GM19238 (cell line): ENCODE measurements at regions not wholly inside any gene's neighbourhood (a gene's known extent, or its start where the extent isn't known, plus 50 kb on each side); places are given as distances from the start of the nearest gene placed in this dataset.

ENCODE experiments used
- DNase-seq: peaks from one replicate; pipeline ENCODE4 v3.0.0; 2011; ENCODE audit warnings: low spot score; ENCODE audit not compliant: insufficient read length

DNA sequence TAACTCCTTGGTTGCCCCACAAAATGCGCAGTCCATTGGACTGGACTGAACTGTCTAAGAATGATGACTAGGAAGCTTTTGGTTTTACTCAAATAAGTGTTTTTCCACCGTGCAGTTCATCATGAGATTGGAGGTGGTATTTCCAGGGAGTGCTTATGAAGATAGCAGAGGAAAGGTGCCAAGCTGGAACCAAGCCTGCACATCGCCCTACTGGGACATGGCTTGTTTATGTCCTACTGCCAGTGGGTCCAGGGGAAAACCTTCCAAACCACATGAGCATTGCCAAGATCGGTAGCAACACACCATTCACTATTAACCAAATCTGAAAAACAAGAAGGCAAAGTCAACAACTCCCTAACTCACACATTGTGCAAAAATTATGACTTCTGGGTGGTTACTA is 54.7 kb upstream of the DSCAM start:
- DNase-seq, result no peak

DNA sequence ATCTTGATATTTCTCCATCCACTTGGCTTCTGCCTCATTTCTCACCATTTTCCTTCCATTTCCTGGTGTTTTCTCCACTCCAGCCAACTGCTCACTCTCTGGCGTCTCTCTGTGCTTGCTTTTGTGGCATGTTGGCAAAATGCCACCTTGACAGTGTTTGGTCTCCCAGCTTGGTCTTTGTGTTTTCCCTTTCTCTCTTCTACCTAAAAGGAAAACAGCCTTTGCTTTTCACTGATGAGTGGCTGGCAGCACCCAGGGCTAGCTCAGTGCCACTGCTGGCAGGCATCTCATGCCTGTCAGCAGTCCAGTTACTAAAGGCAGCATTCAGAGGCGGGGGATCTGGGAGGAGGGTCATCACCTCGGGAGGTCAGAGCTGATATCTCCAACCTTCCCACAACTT is 55.3 kb upstream of the DSCAM start:
- no peak for DNase-seq

DNA sequence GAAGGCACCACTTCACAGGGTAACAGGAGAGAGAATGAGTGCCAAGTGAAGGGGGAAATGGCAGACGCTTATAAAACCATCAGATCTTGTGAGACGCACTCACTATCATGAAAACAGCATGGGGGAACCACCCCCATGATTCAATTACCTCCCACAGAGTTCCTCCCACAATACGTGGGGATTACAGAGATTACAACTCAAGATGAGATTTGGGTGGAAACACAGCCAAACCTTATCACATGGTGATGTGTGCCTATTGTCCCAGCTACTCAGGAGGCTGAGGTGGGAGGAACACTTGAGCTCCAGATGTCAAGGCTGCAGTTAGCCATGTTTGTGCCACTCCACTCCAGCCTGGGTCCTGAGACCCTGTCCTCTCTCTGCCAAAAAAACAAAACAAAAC is 56.0 kb upstream of the DSCAM start:
- DNase-seq, result no peak

DNA sequence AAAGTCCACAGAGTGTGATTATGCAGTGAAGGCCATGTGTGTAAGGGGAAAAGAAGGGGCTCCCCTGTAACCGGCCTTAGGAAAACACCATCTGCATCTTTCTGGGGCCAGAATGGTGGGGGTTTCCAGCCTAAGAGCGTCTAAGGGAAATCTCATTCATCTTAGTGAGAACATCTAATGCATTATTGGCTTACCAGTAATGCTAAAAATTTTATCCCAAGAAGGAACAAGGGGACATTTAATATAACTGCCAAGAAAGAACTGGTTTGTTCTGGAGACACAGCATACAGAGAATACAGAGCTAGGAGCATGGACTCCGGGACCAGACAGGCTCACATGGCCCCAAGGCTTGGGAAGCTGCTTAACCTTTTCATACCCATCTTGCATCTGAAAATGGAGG is 58.3 kb upstream of the DSCAM start:
- DNase-seq, result no peak

DNA sequence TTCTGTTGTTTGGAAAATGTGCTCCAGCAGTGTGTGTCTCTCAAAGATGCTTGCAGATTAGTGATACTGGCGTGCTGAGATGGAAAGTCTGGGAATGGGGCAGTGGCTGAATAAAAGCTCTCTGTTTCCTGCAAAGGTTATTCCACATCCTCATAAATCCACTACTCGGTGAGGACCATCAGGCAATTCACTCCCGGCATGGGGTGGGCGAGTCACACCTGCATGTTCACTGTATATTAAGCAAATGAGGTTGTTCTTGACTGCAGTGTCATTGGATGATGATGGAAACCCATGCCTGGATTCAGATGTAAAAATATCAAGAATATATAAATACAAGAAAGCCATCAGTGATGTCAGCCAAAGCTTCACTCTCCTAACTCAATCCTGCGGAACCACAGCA is 65.4 kb upstream of the DSCAM start:
- DNase-seq, result no peak

DNA sequence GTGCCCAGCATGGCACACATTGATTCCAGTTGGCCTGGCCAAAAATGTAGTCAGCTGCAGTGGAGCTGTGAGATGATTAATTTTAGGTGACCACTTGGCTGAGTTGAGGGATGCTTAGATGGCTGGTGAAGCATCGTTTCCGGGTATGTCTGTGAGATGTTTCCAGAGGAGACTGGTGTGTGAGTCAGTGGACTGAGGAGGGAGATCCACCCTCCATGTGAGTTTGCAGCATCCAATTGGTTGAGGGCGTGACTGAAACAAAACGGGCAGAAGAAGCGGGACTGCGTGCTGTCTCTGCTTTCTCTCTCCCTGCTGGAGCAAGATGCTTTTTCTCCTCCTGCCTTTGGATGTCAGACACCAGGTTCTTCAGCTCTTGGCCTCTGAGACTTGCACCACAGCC is 68.2 kb upstream of the DSCAM start:
- no peak for DNase-seq

DNA sequence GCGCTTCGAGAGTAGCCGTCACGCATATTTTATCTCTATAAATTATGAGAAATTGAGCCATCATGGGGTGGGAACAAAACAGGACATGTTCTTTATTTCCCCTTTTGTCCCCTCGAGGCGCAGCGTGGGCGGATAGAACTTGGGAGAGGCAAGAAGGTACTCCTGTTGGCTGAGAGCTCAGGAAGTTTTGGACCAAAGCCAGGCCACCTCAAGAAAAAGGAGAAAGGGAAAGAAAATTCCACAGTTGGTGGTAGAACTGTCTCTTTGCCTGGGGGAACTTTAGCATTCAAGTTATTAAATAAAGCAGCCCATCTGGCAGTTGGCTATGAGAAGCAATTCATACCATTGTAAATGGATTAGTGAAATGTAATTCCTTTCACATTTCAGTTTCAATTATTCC is 76.4 kb upstream of the DSCAM start:
- no peak for DNase-seq

DNA sequence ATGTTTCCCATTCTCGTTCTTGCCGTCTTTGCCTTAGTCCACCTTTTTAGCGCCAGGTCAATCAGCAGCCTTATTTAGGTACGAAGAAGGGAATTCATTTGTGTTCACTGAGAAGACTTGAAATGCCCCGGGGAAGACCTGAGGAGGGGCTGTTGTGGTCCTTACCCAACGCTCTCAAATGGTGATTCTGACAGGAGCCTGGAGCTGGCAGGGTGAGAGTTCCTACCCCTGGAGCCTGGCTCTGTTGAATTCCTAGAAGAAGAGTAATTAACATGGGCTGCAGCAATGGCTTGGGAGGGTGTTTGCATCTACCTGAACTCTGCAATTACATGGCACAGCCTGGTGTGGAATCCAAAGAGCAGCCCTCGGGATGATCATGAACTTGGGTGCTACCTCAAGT is 76.9 kb upstream of the DSCAM start:
- DNase-seq, result no peak

DNA sequence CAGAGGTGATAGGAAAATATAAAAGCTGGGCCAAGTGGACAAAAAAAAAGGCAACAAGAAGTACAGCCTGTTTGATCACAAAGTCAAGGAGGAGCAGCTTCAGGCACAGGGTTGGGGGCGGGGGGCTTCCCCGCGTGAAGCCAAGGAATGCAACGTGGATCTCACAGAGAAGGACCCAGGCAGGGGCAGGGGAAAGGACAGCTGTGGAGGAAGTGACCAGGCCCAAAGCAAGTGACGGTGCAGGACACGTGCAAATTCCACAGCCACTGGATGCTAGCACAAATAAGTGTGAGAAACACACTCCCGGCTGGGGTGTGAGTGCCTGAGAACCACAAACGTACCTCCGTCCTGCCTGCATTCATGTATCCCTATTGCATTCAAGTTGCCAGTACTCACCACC is 77.7 kb upstream of the DSCAM start:
- DNase-seq, result no peak

DNA sequence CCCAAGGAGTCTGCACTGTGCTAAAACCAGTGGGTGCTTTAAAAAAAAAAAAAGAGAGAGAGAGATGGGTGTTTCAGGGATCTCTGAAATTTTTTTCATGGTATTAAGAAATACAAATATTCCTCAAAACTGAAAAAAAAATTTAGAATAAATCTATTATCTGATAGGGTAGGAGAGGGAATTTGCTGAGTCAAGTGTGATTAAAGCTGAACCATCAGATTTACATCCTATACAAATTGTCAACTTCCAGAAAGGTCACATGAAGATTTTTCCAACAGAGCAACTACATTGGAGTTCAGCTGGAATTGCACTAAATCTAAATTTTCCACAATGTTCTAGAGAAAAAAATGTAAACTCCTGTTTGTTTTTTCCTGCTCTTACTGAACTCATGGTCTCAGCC is 79.3 kb upstream of the DSCAM start:
- DNase-seq, result no peak

DNA sequence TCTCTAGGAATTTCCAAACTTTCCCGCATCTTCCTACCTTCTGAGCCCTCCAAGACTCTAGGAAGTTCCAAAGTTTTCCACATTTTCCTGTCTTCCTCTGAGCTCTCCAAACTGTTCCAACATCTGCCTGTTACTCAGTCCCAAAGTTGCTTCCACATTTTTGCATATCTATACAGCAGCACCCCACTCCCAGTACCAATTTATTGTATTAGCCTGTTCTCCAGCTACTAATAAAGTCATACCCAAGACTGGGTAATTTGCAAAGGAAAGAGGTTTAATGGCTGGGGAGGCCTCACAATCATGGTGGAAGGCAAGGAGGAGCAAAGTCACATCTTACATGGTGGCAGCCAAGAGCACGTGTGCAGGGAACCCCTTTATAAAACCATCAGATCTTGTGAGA is 82.9 kb upstream of the DSCAM start:
- no peak for DNase-seq

DNA sequence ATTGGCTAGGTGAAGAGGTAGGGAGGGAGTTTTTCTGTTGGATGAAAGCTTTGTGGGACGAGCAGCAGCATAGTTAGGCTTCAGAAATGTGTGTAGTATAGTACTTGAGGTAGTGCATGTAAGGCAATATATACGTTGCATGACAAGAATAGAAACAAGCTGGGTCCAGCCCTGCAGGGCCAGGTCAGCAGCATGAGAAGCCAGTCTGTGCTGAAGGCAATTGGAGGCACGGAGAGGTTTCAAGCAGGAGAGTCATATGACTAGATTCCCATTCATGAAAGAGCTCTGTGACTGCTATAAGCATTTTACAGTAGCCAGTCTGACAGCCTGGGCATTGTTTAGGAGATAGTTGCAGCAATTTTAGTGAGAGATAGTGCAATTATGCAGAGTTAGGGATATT is 84.2 kb upstream of the DSCAM start:
- DNase-seq, result no peak

DNA sequence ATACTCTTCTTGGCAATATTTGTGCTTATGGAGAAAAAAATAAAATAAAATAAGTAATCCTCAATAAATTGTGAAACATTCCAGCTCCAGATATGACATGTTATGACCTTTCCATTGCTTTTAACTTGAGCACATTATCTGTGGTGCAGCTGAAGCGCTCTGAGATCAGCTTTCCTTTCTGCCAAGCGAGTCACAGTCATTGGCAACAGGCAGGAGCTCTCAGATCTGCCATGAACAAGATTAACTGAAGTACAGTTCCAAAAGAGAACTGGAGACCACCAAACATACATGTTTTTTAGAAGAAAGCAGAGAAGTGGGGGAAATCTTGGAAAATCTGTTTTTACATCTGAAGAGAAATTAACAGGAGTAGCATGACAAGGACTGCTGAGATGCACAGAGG is 89.2 kb upstream of the DSCAM start:
- no peak for DNase-seq

DNA sequence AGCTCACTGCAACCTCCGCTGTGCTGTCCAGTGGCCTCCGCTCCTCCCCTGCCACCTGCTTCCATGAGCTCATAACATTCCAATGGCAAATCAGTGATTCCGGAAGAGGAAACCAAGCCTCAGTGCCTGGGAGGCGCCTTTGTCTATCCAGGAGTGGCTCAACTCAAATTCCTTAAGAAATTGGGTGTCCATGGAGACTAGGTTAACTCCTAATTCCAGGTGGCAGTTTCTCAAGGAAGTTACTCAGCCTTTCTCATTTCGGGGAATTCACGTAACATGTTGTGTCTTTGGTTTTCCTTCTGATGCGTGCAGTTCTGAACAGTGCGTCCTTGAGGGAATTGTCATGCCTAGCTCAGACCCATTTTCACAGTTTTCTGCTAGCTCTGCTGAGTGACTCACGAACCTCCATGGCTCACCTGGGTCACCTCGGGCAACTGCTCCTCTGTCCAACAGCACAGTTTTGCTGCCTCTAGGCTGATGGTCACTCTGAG is 89.9 kb upstream of the DSCAM start:
- no peak for DNase-seq

DNA sequence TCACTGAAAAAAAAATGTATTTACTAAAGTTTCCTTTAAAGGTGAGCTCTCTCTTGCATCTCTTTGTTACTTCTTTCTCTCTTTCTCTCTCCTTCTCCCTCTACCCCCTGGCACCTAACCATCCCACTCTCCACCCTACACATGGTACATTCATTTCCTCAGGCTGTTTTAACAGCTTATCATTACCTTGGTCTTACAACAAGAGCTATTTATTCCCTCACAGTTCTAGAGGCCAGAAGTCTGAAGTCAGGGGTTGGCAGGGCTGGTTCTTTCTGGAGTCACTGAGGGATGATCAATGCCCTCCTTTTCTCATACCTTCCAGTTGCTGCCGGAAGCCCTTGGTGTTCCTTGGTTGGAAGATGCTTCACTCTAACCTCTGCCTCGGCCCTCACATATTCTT is 91.1 kb upstream of the DSCAM start:
- no peak for DNase-seq

DNA sequence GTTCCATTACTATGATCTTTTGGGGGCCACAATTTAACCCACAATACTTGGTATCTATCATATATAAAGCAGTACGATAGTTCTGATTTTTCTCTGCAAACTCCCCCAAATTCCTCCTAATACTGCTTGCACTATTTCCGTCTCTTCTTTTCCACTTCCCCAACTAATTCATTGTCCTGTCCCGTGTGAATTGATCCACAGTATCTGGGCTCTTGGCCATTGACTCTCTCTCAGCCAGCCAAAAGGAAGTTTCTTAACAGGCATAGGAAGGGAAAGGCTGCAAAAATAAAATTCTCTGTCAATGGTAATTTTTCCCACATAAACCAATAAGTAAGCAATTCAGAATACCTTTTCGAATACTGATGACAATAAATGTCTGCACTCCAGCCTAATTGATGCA is 91.7 kb upstream of the DSCAM start:
- no peak for DNase-seq

DNA sequence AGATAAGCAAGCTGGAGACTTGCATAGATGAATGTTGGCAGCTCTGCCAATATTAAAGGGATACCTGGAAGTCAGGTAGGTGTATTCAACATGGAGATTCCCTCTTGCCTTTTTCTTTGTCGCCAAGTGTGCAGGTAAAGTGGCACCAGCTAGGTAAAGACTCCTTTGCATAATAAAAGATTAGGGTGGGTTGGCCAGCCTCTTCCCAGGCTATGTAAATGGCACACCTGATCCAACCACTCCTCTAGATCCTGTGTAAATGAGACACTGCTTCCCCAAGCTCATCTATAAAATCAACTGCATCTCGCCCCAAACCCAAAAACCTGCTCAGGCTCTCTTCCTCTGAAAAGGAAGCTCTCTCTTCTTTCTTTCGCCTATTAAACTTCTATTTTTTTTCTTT is 100.8 kb upstream of the DSCAM start:
- no peak for DNase-seq

DNA sequence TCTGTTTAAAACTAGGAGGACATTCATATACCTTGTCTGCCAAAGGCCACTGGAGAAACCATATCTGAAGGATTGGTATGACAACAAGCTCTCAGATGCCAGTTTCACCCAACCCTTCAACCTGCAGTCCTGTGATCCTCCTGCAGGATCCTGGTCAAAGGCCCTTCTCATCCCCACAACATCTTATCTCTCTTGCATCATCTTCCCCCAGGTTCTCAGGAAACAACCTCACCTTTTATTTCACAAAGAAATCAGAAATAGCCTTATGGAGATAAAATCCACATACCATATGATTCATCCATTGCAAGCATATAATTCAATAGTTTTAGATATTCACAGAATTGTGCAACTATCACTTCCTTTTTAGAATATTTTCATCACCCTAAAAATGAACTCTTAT is 104.0 kb upstream of the DSCAM start:
- no peak for DNase-seq

DNA sequence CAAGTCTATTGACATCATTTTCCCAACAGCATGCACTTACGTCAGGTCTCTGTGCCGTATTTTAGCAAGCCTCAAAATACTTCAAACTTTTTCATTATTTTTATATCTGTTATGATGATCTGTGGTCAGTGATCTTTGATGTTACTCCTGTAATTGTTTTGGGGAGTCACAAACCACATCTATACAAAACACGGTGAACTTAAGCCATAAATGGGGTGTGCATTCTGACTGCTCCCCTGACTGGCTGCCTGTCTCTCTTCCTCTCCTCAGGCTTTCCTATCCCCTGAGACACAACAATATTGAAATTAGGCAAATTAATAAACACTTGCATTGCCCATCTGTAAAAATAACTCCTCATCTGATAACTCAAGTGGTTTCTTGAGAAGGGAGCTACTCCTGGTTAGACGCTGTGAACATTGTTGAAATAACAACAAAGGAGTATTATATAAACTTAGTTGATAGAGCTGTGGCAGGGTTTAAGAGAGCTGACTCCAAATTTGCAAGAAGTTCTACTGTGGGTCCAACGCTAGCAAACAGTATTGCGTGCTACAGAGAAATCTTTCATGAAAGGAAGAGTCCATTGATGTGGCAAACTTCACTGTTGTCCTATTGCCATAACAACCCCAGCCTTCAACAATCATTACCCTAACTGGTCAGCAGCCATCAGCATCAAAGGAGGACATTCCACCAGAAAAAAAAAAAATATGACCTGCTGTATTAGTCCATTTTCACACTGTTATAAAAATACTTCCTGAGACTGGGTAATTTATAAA is 105.8 kb upstream of the DSCAM start:
- DNase-seq, result no peak

DNA sequence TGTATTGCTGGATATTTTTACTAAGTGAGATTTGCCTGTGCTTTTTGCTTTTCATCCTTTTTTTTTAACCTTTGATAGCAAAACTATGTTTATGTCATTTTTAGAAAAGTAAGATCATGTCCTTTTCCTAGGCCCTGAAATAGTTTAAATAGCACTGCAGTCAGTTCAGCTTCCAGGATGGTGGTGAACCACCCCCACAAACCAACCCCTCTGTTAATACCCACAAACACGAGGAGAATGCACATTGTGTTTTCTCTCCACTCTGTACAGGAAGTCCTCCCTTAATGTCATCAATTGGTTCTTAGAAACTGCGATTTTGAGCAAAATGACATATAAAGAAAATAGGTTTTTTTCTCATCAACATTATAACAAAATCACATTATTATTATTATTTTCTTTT is 117.7 kb upstream of the DSCAM start:
- DNase-seq, result no peak

DNA sequence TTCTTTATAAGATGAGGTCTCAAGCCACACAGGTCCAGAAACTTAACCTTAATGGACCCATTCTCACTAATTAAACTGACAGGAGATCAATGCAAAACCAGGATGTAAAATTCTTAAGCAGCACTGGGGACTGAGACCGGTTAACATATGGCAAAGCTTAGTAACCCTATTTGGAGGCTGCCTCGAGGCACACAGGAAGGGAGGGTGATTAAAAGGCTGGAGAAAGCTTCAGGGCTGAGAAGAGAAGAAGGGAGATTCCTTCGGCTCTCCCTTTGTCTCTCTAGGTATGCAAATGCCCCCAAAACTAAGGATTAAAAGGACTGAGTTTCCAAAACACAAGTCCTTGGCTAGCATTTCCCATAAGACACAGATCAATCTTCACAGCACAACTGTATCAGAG is 120.8 kb upstream of the DSCAM start:
- DNase-seq, result no peak

DNA sequence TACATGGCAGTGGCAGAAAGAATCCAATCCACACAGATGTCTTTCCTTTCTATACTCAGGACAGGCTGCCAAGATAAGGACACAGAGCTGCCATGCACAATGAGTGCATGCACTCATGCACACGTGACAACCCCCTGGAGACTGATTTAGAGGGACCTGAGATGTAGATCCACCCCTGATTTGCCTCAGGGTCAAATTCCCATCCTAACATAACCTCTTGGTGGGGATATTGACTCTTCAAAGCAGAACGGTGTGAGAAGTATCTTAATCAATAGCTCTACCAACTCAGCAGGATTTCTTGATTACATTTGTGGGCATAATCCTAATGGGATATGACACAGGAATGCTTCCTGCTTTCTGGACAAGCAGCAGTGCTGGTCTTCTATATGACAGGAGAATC is 125.2 kb upstream of the DSCAM start:
- DNase-seq, result no peak

DNA sequence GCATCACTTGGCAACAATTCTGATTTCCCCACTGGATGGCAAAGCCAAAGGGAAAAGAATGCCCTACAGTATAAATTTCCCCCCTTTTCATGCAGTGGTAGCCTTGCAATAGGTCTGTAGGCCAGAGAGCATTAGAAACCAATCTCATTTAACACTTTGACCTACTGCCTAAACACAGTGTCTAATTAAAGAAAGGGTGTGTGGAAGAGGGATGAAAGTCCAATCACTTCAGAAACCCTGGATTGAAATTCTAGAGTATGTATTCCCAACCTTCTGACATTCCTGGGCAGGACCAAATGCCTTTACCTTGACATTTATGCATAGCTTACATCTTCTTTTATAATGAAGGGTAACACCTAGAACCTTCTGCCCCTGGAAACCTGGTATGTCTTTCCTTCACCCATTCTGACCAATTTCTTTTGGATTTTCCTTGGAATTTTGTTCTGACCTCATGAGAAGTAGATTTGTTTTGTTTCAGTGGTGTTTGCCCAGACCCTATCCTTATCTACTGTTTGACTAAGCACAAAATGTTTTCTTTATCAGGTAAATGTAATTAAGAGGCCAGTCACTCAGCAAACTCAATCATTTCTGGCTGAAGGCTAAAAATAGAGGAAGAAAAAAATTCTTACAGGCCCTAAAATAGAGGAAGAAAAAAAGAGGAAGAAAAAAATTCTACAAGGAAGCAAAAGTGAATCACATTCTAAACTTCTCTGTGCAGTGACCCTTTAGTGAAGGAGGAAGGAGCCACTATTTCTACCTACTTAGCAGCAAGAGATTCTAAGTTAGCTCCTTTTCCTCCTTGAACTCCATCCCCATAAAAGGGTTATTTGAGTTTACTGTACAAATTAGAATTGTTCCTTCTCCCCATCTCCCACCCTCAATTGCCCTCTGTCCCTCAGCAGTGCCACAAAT is 129.5 kb upstream of the DSCAM start:
- no peak for DNase-seq
